ENCODE measurements at regions not wholly inside any gene's neighbourhood (a gene's known extent, or its start where the extent isn't known, plus 50 kb on each side); places are given as distances from the start of the nearest gene placed in this dataset.
A peak's percentile ranks its signal among the peaks of the same experiment; 100 is the strongest.

DNA sequence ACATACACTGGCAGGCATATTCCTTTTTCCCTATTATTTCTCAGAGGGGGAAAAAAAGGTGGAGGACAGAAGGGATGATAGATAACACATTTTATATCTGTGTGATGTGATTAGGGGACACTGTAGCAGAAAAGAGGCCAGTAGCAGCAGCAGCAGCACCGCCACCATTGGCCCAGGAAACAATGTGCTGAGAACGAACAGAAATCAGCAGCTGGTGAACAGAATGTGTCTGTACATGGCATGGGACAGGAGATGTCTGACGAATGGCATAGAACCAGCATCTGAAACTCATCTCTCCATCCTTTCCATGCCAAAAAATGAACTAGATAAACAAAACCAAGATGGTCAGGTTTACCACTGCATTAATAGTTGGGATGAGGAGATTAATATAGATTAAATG is 936.1 kb upstream of the ACVR2A start:
- no peak for TF ChIP-seq CTCF (IDR thresholded peaks at IDR 0.05)
- ATAC-seq (ENCODE audit: low FRiP score) (no peak), DNase-seq (ENCODE audit: low spot score) (no peak)

DNA sequence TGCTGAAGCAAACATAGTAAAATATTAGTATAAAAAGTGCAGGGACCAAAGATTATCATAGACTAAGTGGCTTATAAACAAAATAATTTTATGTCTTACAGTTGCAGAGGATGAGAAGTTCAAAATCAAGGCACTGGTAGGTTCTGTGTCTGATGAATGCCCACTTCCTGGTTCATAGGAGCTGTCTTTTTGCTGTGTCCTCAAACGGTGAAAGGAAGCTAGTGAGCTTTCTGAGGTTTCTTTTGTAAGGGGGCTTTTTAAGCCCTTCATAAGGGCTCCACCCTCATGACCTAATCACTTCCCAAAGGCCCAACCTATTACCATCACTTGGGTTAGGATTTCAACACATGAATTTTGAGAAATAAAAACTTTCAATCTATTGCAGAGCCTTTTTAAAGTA is 946.7 kb upstream of the ACVR2A start:
- ATAC-seq (ENCODE audit: low FRiP score) (no peak), DNase-seq (ENCODE audit: low spot score) (no peak)
- no peak for TF ChIP-seq CTCF (IDR thresholded peaks at IDR 0.05)

- TF ChIP-seq CTCF (IDR thresholded peaks at IDR 0.05) = no peak
- no peak for ATAC-seq (ENCODE audit: low FRiP score)
- no peak for DNase-seq (ENCODE audit: low spot score)
These were observed 950.3 kb upstream of the ACVR2A start for GRCh38 chr2:146894514-146894913.

DNA sequence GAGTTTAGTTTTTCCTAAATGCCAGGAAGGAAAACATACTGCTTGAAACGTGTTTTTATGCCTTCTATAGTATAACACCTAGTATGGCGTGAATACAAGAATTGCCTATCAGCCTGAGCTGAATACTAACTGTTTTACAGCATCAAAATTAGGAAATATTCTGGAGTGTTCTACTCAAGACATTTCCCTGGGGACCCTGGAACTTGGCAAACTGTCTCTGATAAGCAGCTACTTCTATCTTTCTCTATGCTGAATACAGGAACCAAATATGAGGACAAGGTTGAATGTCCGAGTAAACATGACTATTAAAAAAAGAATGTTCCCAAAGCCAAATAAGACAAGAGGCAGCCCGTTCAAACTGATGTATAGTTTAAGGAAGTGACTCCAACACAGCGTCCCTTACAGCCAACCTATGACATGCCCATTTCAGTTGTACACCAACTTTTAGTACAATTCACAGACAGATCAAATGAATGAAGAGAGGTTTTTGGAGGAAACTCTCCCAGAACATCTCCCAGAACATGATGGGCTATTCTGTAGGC is 951.3 kb upstream of the ACVR2A start:
- no peak for DNase-seq (ENCODE audit: low spot score)
- no peak for TF ChIP-seq CTCF (IDR thresholded peaks at IDR 0.05)
- no peak for ATAC-seq (ENCODE audit: low FRiP score)

DNA sequence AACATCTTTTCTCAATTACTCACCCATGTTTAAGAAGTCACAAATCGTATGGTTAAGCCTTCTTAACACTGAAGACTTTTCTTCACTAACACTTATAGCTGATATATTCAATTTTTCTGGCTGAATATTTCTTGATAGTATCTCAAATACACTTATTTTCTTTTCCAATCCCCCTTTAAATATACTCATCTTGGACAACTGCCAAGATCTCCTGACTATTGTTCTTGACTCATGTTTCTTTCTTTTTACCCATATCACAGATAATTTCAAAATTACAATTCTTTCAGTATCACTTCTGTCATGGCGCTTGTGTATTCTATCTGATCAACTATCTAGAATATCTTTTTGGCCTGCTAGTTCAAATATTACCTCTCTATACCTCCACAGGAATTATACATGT is 954.3 kb upstream of the ACVR2A start:
- no peak for DNase-seq (ENCODE audit: low spot score)
- TF ChIP-seq CTCF (IDR thresholded peaks at IDR 0.05) = no peak
- no peak for ATAC-seq (ENCODE audit: low FRiP score)

DNA sequence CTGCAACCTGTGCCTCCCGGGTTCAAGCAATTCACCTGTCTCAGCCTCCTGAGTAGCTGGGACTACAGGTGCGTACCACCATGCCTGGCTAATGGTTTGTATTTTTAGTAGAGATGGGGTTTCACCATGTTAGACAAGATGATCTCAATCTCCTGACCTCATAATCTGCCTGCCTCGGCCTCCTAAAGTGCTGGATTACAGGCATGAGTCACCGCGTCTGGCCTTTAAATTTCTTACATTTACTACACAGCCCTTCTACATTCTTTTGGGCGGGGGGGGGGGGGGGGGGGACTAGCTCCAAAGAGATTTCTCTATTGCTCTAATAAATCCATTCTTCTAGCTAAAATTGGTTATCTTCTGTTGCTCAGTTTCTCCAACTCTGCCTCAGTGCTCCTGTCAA is 964.9 kb upstream of the ACVR2A start:
- TF ChIP-seq CTCF (IDR thresholded peaks at IDR 0.05) = no peak
- no peak for DNase-seq (ENCODE audit: low spot score)
- ATAC-seq (ENCODE audit: low FRiP score) = no peak

DNA sequence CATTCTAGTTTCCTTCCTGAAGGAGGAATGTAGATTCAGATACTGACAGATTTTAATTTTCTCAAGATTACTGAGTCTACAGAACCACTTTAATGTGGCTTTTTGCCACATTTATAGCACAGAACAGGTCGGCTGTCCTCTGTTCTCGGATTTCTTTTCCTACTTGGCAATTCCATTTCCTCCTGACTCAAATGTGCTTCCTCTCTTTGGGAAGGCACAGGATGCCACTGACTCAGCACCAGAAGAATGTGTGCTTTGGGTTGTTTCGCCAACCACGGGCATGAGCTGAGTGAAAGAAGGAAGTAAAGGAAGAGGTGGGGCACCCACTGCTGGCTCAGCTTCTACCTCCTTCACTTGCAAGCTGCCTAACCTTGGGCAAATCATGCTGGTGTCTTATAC is 970.6 kb upstream of the ACVR2A start:
- no peak for TF ChIP-seq CTCF (IDR thresholded peaks at IDR 0.05)
- DNase-seq (ENCODE audit: low spot score) (no peak), ATAC-seq (ENCODE audit: low FRiP score) (peak; percentile 32)

All from omental fat pad (tissue), 3 donors.